ENCODE measurements at regions not wholly inside any gene's neighbourhood (a gene's known extent, or its start where the extent isn't known, plus 50 kb on each side); places are given as distances from the start of the nearest gene placed in this dataset.

DNA sequence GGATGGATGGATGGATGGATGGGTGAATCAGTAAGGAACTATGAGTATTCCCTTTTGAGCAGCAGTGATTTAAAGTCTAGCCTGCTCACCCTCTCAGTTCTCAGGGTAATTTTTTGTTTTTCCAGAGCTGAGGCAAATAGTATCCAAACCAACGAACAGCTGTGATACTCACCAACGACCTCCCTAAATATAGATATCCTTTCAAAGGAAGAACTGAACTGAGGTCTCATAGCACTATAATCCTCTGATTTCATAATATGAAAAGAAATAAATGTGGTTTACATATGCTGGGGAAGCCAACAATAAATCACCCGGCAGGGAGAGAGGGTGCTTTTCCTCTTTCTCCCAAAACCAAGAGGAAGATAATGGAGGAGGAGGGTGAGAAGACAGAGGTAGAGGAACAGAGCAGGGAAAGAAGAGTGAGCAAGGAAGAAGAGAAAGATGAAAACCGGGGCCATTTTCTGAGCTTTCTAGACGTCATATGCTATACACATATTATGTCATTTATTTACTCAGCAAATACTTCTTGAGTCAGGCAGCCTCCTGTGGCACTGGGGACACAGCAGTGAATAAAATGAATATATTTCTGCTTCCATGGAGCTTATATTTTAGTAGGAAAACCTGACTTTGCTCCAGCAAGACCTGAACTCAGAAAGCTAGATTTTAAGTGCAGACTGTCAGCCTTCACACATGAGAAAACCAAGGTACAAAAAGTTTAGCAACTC is 710.7 kb upstream of the TBX3 start:
- TF ChIP-seq, protein P1, sequence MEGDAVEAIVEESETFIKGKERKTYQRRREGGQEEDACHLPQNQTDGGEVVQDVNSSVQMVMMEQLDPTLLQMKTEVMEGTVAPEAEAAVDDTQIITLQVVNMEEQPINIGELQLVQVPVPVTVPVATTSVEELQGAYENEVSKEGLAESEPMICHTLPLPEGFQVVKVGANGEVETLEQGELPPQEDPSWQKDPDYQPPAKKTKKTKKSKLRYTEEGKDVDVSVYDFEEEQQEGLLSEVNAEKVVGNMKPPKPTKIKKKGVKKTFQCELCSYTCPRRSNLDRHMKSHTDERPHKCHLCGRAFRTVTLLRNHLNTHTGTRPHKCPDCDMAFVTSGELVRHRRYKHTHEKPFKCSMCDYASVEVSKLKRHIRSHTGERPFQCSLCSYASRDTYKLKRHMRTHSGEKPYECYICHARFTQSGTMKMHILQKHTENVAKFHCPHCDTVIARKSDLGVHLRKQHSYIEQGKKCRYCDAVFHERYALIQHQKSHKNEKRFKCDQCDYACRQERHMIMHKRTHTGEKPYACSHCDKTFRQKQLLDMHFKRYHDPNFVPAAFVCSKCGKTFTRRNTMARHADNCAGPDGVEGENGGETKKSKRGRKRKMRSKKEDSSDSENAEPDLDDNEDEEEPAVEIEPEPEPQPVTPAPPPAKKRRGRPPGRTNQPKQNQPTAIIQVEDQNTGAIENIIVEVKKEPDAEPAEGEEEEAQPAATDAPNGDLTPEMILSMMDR (IDR thresholded peaks at IDR 0.05), result no peak
- ATAC-seq (ENCODE audit: low FRiP score) (no peak), DNase-seq (ENCODE audit: low spot score) (no peak)

DNA sequence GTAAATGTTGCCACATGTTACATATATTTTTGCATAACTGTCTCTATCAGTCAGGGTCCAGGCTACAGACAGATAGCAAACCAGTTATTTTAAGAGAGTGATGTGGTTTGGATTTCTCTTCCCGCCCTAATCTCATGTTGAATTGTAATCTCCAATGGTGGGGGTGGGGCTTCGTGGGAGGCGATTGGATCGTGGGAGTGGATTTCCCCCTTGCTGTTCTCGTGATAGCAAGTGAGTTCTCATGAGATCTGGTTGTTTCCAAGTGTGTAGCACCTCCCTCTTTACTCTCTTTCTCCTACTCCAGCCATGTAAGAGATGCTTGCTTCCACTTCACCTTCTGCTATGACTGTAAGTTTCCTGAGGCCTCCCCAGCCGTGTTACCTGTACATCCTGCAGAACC is 704.2 kb upstream of the TBX3 start:
- TF ChIP-seq, protein P1 (IDR thresholded peaks at IDR 0.05), result no peak
- ATAC-seq (ENCODE audit: low FRiP score) (no peak), DNase-seq (ENCODE audit: low spot score) (no peak)

DNA sequence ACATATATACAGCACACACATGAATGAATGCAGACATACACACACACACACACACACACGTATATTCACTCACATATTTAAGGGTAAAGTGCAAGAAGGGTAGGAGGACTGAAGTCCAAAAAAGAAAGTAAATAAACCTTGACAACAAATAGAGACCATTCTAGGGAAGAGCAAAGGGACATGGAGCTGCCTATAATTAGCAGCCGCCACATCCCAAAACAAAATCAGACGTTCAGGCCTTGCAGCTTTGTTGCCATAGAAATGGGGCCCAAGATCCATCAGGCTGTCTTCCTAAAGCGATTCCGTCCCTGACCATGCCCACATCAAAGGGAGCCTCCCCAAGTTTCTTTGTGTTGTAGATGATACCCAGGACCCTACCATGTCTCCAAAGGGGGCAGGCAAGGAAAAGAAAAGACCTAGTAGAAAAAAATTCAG is 703.5 kb upstream of the TBX3 start:
- DNase-seq (ENCODE audit: low spot score) (no peak), ATAC-seq (ENCODE audit: low FRiP score) (no peak)
- TF ChIP-seq, protein P1 (IDR thresholded peaks at IDR 0.05), result no peak

DNA sequence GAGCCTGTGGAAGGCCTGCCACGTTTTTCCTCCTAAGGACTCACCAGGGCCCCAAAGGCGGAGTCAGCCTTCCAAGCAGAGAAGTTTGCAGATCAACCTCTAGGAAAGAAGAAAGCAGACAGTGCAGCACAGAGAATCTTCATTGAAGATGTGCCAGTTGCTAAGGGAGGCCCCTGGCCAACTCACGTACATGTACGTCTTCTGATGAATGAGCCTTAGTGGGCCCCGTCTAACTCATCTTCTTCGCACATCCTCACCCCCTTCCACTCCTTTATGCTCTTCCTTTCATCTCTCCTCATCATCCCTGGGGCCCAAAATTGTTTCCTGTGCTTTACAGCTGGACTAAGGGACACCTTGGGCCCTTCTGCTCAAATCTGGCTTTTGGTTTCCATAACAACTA is 703.0 kb upstream of the TBX3 start:
- ATAC-seq (ENCODE audit: low FRiP score) (no peak), DNase-seq (ENCODE audit: low spot score) (no peak)
- TF ChIP-seq, protein P1 (IDR thresholded peaks at IDR 0.05), result no peak

DNA sequence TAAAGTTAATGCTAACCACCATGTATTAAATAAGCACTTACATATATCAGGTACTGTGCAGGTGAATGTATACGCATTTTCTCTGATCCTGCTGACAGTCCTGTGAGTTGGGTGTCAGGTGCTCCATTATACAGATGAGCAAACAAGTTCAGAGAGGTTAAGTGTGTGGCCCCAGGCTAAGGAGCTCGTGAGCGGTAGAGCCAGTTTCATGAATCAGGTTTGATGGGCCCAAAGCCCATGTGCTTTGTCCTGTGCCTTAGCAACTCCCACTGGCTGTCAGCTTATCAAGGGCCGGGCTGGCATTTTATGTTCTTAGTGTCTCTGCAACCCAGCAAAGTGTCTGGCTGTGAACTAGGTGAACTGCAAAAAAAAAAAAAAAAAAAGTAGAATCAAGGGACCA is 701.2 kb upstream of the TBX3 start:
- TF ChIP-seq, protein P1 (IDR thresholded peaks at IDR 0.05), result no peak
- ATAC-seq (ENCODE audit: low FRiP score) (no peak), DNase-seq (ENCODE audit: low spot score) (no peak)

DNA sequence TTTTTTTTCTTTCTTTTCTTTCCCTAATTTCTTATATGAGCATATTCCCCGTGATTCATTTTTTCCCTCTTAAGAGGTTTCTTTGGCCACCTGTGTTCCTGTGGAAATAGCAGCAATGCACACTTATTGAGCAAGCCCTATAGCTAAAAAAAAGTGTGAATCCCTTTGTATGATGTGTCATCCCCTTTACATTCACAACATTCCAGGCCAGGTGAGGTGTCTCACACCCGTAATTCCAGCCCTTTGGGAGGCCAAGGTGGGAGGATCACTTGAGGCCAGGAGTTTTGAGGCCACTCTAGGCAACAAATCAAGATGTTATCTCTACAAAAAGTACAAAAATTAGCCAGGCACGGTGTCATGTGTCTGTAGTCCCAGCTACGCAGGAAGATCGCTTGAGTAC is 700.4 kb upstream of the TBX3 start:
- DNase-seq (ENCODE audit: low spot score), result no peak
- ATAC-seq (ENCODE audit: low FRiP score), result no peak
- TF ChIP-seq, protein P1 (IDR thresholded peaks at IDR 0.05), result no peak

DNA sequence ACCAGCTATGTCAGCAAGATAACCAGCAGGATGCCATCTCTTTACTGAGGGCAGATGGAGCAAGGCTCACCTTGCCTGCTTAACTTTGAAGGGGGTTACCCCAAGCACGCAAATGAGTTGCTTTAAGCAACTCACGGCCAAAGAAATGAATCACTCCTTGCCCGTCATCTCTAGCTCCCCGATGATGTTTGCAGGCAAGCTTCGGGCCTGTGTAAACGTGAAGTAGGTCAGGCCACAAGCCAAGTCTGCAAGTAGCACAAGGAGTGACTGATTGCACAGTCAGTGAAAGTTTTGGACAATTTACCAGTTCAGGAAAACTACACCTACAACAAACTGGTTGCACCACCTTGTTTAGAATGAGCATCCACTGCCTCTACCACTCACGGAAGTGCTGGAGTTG is 699.7 kb upstream of the TBX3 start:
- DNase-seq (ENCODE audit: low spot score) (no peak), ATAC-seq (ENCODE audit: low FRiP score) (peak; percentile 91)
- TF ChIP-seq, protein P1 (IDR thresholded peaks at IDR 0.05), result no peak

Data from omental fat pad (tissue), 3 donors.